Astrocyte (in vitro differentiated cells and primary cell): ENCODE measurements at regions not wholly inside any gene's neighbourhood (a gene's known extent, or its start where the extent isn't known, plus 50 kb on each side); places are given as distances from the start of the nearest gene placed in this dataset.

ENCODE experiments used
- EZH2 ChIP-seq: IDR thresholded peaks from 2 replicates; pipeline ENCODE4 v1.6.1; 2012; ENCODE audit warnings: mild to moderate bottlenecking, low read length, inconsistent platforms; ENCODE audit not compliant: insufficient read depth
- TF ChIP-seq, protein P1 (sequence below): IDR thresholded peaks from 2 replicates; pipeline ENCODE4 v1.5.1; 2011; ENCODE audit warnings: low read depth, mild to moderate bottlenecking, inconsistent platforms, low read length, moderate library complexity; ENCODE audit not compliant: insufficient read depth

- TF ChIP-seq, protein P1, sequence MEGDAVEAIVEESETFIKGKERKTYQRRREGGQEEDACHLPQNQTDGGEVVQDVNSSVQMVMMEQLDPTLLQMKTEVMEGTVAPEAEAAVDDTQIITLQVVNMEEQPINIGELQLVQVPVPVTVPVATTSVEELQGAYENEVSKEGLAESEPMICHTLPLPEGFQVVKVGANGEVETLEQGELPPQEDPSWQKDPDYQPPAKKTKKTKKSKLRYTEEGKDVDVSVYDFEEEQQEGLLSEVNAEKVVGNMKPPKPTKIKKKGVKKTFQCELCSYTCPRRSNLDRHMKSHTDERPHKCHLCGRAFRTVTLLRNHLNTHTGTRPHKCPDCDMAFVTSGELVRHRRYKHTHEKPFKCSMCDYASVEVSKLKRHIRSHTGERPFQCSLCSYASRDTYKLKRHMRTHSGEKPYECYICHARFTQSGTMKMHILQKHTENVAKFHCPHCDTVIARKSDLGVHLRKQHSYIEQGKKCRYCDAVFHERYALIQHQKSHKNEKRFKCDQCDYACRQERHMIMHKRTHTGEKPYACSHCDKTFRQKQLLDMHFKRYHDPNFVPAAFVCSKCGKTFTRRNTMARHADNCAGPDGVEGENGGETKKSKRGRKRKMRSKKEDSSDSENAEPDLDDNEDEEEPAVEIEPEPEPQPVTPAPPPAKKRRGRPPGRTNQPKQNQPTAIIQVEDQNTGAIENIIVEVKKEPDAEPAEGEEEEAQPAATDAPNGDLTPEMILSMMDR = no peak
- TF ChIP-seq EZH2 = no peak
These were observed 169.5 kb upstream of the IER5L start for GRCh38 chr9:129347316-129348120.
